ENCODE measurements at regions not wholly inside any gene's neighbourhood (a gene's known extent, or its start where the extent isn't known, plus 50 kb on each side); places are given as distances from the start of the nearest gene placed in this dataset.

DNA sequence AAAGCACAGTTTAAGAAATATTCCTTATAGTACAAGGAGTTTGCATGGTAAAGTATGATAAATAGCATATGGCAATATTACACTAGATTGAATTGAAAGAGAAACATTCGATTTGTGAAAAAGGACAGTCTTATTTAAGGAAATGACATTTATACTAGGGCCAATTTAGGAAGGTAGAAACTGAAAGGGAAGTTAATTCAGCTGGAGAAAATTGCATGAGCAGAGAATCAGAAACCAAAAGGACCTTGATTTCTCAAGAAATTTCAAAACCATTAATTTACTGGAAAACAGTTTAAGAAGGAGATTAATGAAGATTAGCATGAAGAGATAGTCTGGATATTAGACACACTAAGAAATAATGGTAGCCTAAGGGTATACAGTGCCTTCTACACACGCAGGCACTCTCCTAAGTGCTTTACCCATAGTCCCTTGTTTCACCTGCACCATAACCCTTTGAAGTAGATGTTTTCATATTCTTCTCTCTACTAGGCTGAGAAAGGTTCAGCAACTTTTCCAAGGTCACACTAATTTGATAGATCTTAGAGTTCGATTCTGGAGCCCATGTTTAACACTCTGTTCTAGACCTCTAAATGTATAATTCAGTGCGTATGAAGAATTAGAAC is 259.1 kb upstream of the SLIT2 start:
- peak in 1 of 3 experiments; percentile 34 for DNase-seq

DNA sequence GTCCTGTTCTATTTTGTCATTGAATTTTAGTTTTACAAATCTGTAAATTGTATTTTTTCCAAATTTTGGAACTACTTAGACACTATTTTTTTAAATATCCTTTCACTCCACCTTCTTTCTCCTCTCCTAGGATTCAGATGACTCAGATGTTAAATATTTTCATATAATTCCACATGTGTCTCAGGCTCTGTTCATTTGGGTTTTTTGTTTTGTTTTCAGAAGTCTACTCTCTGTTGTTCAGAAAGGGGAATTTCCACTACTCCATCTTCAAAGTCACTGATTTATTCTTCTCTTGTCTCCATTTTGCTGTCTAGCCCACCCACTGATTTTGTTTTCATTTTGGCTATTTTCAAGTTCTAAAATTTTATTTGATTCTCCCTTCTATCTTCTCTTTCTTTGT is 264.0 kb upstream of the SLIT2 start:
- no peak for DNase-seq

DNA sequence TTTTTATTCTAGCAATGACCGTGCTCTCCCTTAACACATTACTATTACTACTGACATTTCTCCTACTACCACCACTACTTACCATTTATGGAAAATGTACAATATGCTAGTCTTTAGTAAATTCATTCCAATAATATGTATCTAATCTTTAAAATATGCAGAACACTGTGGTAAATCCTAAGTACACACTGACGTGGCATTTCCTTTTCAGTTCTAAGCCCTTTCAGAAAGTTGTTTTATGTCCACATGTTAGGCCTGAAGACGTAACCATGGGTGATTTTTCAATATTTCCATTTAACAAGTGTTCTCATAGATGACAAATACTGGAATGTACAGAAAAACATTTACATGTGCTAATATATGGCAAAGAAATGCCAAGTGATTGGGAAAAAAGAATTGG is 268.6 kb upstream of the SLIT2 start:
- no peak for DNase-seq

DNA sequence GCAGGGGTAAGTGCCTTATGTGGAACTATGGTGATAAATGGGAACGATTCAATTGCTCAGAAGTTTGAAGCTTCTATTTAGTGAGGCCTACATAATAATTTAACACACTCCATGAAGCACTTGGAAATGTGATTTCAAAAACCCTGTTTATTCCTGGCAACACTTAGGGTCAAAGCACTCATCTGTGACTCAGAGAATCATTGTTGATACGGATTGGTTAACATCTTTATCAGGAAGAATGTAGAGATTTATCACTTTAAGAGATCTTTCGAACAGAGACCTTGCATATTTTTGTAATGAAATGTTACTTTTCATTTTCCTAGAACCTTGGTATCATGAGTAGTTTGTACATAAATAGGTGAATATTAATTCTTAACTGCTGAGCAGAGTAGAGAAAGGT is 269.1 kb upstream of the SLIT2 start:
- no peak for DNase-seq

DNA sequence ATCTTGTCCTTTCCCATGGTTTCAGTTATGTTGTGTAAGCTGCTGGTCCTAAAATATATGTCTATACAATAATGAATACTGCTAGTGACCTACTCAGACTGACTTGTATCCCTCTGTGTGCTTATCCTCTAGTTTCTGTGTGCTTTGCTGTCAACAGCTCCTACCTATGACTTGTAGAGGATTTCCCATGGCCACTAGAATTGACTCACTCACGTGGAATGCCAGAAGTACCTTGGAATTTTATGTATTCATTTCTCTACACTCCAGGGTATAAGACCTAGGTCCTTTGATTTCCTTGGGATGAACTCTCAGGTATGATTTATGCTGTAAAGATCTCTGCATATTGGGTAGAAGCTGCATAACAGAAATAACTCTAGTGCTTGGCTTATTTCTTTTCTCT is 279.9 kb upstream of the SLIT2 start:
- no peak for DNase-seq

DNA sequence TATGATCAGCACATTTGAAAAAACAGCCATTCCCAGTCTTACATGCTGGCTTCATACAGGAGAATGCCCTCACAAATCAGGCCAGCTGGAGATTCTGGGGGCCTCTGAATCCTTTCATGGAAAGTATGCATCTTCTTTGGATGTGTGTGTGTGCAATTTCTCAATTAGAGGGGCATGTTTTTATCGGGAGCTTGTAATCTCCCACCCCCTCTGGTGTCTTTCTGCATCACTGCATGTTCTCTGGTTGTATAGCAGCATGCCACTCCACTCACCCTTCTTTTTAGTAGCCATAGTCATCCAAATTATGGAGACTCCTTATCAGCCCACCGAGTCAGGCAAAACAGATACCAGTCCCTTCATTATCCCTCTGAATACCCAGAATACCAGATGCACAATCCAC is 282.2 kb upstream of the SLIT2 start:
- no peak for DNase-seq

DNA sequence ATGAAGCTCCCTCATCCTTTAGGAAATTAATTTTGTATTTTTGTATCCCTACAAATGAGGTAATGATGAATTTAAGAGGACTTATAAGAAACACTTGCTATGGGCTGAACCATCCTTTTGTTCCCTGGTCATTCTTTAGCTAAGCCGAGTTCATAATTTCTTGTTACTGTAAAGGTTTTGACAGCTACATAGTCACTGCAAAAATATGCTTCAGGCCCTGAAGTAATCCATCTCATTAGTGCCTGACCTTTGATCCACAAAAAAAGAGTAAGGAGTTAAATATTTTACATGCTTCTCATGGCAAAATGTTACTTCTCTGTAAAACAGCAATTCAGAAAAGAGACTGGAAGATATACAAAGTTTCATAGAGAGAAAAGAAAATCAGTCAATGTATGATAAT is 290.6 kb upstream of the SLIT2 start:
- no peak for DNase-seq

DNA sequence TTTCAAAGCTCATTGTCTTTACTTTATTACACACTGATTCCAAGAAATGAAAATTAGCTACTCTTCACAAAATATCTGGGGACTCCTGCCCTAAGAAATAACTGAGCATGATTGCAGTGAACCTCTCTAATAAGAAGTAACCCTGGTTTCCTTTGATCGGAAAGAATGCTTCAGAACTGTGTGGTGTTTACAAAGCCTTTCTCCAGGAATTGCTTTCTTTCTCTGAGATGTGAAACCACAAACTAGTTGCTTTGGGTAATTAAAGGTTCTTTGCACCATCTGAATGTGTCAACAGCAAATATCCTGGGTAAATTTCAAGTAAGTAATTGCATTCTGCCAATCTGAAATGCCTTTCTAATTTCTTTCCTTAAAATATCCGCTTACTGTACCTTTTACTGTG is 292.9 kb upstream of the SLIT2 start:
- no peak for DNase-seq

DNA sequence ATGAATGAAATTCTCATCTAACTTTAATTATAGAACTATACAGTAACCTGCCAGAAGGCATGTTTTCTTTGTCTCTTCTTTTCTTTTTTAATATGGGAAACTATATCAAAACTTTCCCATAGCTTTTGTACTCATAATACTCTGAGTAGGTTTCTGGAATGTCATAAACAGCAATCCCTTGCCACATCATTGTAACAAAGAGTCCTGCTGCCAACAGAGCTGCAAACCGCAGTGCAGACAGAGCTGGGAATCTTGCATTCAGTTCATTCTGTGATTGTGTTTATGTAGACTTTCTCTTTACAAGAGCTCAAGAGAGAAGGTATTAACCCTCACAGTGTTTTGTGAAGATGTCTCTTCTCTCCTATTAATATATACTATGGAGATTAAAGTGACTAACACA is 304.4 kb upstream of the SLIT2 start:
- no peak for DNase-seq

DNA sequence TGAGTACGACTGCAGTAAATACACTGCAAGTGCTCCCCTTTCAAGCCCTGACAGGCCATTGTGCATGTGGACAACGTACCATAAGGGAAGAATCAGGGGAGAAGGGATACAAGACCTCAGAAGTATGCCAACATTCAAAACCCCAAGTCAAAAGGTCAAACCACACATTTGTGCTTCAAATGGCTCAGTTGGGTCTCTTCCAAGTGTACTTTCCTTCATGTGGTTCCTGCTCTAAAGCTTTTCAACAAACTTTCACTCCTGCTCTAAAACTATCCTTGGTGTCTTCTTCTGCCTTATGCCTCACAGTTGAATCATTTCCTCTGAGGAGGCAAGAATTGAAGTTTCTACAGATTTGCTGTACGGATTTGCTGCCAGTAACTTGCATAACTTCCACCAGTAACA is 305.7 kb upstream of the SLIT2 start:
- DNase-seq, result no peak

DNA sequence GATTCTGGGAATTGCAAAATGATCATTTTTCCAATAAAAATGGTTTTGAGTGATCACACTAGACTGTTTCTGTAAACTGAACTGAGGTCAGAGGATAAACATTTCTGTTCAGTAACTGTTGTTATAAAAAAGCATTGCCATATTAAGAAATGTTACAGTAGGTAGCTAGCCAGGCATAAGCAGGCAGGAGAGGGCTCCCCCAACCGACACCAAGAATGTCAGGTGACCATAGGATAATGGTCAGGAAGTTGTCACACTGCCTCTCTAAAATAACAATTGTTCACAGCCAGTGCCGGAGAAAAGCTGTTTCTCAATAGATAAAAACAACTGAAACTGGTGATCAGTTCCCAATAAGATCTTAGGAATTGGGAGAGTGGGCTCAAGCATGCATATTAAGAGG is 306.2 kb upstream of the SLIT2 start:
- no peak for DNase-seq

DNA sequence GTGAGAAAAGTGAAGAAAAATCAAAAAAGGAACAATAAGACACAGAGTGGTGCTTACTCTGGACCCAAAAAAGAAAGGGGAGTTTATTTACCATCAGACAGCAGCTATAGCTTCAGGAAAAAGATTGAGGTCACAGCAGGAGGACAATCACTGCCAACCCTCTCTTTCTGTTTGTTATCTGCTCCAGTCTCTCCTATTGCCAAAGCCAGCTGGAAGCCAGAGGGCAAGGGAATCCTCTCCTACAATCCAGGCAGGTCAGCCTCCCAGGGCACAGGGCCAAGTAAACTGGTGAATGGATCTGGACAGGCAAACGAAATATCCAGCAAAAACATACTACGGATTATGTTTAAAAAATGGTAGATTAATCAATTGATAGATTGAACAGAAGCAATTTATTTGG is 306.9 kb upstream of the SLIT2 start:
- DNase-seq, result peak in 2 of 3 experiments; percentile 1 to 38

DNA sequence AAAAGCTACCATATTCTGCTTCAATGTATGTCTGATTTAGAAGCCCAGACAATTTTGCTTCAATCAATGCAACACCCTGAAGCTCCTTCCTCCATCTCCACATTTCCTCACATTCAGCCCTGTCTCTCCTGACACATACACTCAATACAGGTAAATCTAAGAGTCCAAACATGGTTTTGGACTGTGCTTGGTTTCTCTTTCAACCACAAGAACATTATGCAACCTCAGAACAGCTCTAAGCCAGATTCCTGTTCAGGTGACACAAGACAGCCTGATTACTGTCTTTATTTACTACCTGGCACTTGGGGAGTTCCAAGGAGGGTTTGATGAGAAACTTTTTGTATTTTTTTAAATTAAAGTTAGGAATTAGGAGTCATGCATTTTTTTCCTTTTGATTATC is 307.5 kb upstream of the SLIT2 start:
- DNase-seq, result no peak

DNA sequence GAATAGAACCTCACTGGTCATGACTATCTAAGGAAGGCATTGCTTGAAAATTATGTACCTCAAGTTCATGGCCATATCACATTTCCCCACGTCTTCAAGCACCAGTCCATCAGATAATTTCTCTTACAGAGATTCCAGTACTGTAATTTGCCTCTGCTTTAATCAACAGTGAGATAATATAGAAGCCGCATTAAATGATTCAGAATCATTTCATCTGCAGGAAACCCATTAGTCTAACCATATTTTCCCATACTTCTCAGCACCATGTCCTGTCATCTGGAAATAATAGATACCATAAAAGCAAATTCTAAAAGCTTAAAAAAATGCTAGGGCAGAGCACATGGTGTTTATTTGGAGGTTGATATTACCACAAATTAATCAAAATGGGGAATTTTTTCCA is 310.3 kb upstream of the SLIT2 start:
- no peak for DNase-seq

DNA sequence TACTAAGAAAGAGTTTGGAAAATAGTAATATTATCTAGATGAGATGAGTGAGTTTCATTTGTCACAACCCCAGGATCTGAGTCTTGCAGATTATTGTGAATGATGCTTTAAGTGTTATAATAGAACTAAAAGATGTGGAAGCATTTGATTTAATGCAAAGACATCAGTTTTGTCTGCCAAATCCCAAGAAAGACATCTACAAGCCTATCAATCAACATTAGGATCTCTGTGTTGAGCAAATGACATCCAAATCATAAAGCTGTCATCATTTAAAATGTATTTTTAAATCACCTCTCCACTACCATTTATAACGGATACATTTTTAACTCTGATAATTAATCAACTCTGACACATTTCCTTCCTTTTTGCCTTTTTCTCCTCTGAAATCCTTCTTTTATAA is 310.8 kb upstream of the SLIT2 start:
- no peak for DNase-seq

DNA sequence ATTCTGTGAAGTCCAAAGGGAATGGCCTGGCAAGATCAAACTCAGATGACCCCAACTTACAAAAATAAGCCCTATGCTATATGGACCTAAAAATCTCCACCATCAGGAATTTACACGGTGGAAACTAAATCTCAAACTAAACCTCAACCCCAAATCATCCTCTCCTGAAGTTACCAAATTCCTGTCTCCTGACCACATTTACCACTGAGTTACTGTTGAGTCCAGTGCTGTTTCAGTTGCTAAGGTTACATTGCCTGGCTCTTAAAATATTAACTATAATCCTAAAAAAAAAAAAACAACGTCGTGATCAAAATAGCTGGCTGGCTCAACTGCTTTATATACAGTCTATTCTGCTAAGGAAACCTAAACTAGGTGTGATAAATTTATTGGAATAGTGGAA is 315.2 kb upstream of the SLIT2 start:
- DNase-seq, result no peak

DNA sequence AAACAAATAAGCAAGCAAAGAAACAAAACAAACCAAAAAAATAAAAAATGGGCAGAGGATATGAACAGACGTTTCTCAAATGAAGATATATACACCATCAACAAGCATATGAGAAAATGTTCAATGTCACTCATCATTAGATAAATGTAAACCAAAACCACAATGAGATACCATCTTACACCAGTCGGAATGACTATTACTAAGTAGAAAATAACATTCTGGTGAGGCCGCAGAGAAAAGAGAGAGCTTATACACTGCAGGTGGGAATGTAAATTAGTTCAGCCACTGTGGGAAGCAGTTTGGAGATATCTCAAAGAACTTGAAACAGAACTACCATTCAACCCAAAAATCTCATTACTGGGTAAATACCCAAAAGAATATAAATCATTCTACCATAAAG is 321.0 kb upstream of the SLIT2 start:
- DNase-seq, result no peak

DNA sequence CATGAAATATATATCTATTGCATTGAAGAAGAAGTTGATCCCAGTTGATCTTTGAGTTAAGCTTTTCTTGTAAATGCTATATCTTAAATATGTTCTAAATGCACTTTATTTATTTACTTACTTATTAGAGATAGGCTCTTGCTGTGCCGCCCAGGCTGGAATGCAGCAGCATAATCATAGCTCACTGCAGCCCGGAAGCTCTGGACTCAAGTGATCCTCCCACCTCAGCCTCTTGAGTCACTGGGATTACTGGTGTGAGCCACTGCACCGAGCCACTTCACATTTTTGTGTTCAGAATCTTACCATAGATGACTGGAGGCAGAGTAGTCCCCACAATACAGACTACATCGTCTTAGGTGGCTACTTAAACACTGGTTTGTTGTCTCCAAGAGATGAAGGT is 324.3 kb upstream of the SLIT2 start:
- no peak for DNase-seq

DNA sequence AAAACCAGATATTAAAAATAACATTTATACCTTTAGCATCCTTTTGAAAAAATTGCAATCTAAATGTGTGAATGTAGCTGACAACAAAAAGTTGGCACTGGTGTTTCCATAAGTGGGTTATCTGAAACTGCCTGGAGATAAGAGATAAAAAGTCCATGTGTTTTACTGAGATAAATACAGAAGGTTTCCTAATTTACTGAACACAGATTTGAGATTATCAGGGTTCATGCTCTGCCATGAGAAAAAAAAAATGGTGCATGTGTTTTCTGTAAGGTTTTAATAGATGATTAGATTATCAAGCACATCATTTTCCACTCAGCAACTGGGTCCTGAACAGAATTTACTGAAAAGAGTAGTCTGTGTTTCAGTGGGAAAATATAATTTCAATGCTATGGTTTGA is 326.2 kb upstream of the SLIT2 start:
- DNase-seq, result no peak

DNA sequence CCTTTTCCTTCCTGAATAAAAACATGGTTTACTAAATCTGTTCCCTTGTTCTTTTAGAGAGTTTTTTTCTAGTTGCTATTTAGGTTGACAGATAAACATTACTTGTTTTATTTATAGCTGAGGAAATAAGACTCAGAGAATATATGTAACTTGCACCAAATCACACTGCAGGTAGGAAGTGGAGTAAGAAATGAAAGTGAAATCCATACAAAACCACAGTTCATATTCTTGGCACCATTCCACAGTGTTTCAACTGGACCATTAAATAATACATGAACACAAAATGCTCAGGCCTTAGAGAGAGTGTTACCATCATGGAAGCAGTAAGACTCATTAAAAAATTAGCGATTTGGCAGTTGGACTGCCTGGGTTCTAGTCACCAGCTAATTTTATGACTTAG is 326.9 kb upstream of the SLIT2 start:
- DNase-seq, result no peak

DNA sequence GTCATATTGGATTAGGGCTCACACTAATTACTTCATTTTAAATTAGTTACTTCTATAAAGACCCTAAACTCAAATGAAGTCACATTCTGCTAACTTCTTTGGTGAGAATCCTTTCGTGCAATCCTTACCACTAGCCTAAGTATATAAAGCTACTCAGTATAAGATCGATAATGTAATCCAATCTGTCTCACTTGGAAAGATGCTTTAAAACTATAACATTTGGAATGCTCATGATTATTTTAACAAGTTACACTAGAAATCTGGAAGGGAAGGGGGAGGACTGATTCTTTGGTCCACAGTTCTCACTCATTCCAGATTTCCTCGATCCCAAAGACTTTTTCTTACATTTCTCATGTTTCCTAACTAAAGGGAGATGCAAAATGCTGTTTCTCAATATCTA is 336.4 kb upstream of the SLIT2 start:
- DNase-seq, result no peak

DNA sequence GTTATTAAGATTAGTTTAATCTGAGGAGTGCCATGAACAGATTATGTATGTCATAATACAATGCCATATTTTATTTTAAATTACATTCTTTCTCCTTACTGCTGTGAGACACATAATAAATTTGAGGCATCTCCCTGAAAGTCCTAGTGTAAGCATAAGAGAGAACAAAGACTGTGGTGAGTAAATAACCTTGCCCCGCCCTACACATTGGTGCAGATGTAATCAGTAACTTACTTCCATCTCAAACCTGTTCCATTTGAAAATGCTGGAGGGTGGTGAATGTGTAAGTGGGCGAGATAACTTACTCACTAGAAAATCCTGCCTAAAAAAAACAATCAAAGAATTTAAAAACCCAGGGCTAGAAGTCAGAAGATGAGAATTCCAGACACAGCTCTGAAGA is 338.1 kb upstream of the SLIT2 start:
- no peak for DNase-seq

DNA sequence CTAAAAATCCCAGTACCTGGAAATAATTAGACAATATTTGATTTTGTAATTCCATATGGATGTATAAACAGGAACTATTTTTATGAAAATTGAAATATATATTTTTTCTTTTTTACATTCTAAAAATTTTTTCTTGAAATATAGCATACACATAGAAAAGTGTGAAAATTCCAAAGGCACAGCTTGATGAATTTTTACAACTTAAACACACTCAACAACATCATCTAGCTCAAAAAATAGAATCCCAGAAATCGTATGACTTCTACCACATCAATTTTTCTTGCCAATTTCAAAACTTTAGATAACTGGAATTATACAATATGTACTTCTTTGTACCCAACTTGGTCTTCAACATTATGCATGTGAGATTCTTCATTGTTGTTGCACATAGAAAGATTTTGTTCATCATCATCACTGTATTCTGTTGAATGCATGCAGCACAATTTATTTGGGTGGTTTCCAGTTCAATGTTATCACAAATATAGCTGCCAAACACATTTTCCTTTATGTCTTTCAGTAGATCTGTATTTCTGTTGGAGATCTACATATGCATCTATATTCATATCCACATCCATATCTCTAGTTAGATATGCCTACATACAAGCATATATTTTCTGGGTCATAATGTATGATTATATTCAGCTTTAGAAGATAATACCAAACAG is 340.7 kb upstream of the SLIT2 start:
- no peak for DNase-seq

DNA sequence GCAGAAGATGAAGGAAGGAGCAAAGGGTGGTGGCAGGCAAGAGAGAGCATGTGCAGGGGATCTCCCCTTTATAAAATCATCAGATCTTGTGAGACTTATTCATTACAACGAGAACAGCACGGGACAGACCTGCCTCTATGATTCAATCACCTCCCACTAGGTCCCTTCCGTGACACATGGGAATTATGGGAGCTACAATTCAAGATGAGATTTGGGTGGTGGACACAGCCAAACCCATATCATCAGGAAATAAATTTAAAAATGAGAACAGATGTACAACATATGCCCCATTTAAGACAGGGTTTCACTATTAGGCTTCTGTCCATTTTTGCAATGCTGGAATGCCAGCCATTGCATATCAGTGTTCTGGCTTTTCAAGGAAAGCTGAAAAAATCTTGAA is 346.7 kb upstream of the SLIT2 start:
- DNase-seq, result no peak

DNA sequence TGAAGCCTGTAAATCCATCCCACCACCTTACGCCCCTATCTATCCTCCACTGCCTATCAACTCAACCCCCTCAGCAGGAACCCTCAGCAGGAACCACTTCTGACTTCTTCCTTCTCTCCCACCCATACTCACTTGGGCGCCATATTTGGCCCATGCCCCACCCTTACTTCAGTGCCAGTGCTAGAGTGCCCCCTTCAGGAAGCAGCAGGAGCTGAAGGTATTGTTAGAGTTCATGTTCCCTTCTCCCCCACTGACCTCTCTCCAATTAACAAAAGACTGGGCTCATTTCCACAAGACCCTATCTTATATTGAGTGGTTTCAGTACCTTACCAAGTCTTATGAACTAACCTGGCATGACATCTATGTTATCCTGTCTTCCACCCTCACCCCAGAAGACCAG is 363.1 kb upstream of the SLIT2 start:
- DNase-seq, result no peak
